ENCODE measurements at regions not wholly inside any gene's neighbourhood (a gene's known extent, or its start where the extent isn't known, plus 50 kb on each side); places are given as distances from the start of the nearest gene placed in this dataset.

- no peak for DNase-seq (ENCODE audit: low read depth)
Measured at GRCh38 chr12:39240587-39240986, 202.3 kb downstream of the KIF21A start.

DNA sequence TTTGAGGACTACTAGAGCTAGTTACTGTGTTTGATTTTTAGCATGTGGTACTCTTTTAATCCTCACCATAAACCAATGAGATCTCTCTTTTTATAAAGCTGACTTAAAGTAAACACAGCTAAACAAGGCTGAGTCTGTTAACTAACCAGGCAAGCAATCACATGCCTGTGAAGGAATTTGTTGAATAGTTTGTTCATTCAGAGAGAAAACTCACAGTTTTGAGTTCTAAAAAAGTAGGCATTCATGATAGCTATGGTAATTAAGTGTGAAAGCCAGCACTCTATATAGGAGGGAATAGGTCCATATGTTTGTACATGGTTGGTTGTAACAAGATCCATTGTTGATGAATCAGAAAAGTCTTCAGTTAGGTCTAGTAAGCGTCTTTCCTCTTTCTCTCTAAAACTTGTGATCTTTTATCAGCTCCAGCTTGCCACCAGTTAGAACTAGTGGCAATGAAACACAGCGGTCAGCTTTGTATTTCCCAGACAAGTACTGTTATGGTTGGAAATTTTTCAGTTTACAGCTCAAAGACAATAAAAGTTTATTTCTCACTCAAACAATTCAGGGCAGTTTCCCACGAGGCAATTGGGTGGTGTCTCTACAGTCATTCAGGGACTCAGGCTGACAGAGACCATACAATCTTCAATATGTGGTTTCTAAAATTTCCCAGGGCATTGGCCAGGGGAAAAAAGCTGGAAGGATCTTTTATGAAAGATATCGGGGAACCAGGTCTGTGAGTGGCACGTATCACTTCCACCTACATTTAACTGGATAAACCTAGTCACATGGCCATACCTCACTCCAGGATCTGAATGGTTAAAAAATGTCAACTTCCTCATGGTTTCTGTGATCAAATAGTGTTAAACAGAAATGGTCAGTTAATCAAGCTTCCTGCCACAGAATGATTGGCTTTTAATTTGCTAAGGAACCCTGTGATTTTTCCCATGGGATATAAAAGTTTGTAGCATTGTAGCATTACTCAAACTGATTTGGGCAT, 203.1 kb downstream of the KIF21A start:
- DNase-seq (ENCODE audit: low read depth): no peak

DNA sequence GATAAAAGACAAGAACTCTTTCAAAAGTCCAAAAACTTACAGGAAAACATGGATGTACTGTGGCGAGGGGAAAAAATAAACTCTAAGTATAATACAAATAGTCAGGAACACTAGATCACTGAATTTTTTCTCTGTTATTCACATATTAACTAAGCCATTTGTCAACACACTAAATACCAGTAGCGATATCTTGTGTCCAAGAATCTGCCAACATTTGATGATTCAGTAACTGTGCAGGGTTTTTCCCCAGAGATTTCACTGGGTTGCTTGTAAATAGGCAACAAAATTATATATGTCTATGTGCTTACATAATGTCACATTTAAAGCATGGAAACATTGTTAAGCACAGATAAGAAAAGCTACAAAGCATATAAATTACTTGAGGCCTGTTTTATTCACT, 205.9 kb downstream of the KIF21A start:
- no peak for DNase-seq (ENCODE audit: low read depth)

- no peak for DNase-seq (ENCODE audit: low read depth)
Measured at GRCh38 chr12:39235990-39236767, 206.7 kb downstream of the KIF21A start.

GRCh38 chr12:39230086-39230485, 212.8 kb downstream of the KIF21A start:
- DNase-seq (ENCODE audit: low read depth): no peak

GRCh38 chr12:39227218-39227617, 215.7 kb downstream of the KIF21A start:
- DNase-seq (ENCODE audit: low read depth): no peak

- DNase-seq (ENCODE audit: low read depth): no peak
Measured at GRCh38 chr12:39224971-39225370, 217.9 kb downstream of the KIF21A start.

DNA sequence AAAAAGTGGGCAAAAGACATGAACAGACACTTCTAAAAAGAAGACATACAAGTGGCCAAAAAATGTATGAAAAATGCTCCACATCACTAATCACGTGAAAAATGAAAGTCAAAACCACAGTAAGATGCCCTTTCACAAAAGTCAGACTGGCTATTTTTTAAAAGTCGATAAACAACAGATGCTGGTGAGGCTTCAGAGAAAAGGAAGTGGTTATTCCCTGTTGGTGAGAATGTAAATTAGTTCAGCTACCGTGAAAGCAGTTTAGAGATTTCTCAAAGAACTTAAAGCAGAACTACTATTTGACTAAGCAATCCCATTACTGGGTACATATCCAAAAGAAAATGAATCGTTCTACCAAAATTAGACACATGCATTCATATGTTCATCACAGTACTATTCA, 237.0 kb downstream of the KIF21A start:
- DNase-seq (ENCODE audit: low read depth): no peak

DNA sequence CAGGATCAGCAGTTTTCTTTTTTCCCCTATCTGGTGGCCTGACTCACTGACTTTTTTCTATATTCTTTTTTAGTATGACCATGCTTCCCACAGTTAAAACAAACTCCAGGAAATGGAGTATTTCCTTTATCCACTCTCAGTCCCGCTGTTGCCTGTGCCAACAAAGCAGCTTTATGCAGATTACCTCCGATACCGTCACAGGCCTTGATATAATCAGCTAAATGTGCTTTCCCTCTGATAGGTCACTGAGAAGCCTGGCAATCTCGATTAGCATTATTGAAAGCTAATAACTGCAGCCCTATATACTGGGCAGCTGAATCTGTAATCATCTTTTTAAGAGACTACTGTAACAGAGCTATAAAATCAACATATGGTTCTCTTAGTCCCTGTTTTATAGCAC, 243.6 kb downstream of the KIF21A start:
- DNase-seq (ENCODE audit: low read depth): no peak

DNA sequence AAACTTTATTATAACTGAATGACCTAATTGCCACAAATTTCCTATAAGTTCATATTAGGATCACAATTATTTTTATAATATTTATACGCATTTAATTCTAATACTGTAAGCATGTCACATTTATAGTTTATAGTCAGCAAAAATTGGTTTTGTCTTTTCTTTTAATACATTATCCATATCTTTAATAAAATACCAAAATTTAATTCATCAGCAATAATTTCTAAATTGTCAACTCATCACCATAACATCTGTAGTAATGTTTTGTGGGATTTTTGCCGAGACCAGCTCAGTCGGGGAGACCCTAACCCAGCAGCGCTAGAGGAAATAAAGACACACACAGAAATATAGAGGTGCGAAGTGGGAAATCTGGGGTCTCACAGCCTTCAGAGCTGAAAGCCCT, 254.2 kb downstream of the KIF21A start:
- DNase-seq (ENCODE audit: low read depth): no peak

- no peak for DNase-seq (ENCODE audit: low read depth)
Measured at GRCh38 chr12:39186744-39187143, 256.2 kb downstream of the KIF21A start.

GRCh38 chr12:39178837-39179236, 264.1 kb downstream of the KIF21A start:
- DNase-seq (ENCODE audit: low read depth): no peak

GRCh38 chr12:39176356-39176755, 266.6 kb downstream of the KIF21A start:
- no peak for DNase-seq (ENCODE audit: low read depth)

GRCh38 chr12:39173726-39174125, 268.3 kb upstream of the CPNE8 start:
- no peak for DNase-seq (ENCODE audit: low read depth)

DNA sequence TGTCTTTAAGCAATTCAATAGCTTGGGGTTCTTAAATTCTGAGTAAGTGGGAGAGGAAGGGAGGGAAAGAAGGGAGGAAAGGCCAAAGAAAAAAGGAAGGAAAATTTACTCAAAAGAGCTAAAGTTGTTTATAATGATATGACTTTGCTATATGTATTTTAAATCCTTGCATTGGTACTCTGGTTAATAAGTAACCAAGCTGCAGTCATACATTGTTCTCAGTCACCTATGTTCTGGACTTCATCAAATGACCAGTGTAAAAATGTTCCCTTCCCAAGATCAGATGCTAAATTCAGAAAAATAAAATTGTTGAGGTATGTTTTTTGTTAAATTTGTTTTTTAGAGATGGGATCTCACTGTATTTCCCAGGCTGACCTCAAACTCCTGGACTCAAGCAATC, 259.9 kb upstream of the CPNE8 start:
- DNase-seq (ENCODE audit: low read depth): no peak

- DNase-seq (ENCODE audit: low read depth): no peak
Measured at GRCh38 chr12:39161465-39162085, 256.2 kb upstream of the CPNE8 start.

DNA sequence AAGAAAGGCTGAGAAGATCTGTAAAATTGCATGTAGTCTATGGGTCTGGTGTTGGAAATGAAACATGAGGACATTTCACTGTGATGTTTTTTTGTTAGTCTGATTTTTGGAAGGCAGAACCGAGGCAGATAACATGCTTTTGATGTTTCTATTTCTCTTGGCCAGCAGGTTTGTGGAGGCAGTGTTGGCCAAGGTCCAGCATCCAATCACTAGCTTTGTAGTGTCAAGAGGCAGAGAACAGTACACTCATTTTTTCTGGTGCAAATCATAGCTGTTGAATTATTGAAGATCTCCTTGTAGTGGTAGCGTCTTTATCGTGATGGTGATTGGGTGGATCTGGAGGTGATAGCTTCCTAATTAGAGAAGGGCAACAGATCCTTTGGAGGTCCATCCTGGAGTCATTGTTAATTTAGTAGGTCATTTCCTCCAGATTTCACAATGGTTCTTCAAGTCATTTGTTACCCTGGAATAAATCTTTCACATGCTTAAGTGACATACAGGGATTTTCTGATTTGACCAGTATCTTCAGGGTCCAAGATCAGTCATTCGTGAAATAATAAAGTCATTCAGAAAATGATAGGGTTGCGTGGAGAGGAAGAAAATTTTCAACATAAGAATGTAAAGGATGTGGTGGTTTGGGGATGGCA, 252.4 kb upstream of the CPNE8 start:
- DNase-seq (ENCODE audit: low read depth): no peak

DNA sequence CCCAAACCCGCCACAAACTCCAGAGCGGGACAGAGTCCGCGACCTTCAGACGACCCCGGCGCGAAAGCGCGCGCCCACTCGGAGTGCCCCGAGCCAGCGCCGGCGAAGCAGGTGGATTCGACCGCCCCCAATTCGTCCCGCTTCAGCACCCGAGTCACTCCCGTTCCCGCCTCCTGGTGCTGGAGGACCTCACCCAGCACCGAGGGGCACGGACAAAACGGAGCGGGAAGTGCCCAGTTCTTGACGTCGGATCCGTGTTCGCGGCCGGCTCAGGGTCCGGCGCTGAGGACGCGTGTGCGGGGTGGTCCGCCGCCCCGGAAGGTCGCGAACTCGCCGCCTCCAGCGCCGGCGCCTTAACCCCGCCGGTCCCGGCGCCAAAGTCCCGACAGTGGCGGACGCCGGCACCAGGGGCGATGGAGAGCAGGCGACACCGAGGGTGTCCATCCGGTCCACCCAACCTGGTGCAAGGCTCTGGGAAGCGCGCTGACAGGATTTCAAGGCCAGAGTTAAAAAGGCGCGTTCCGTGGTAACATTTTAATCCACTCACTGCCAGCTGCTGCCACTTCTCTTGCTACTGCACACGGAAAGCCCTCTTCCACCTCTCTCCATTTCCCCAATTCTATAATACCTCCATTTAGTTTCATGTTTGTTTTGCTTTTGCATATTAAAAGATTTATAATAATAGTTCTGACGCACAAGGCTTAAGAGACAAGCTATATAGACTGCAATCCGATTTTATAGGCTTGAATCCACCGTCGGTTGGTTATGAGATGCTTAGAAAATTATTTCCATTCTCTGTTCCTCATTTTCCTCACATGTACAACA, 240.0 kb upstream of the CPNE8 start:
- no peak for DNase-seq (ENCODE audit: low read depth)

DNA sequence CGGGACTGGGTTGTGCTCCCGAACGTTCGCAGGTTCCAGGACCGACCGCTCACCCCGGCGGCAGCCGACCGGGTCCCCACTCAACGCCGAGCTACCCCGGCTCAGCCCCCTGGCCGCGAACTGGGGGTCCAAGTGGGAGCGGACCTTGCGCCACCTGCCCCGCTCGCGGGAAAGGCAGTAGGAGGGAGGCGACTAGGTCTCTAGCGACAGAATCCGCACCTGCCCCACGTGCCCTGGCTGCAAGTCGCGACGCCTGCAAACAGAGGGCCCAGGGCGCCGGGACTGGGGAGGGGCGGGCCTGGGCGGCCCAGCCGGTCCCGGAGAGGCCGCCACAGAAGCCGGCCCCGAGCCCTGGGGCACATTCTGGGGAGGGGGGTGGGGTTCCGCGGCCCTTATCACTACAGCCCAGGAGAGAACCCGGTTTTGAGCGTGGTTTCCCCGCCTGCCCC, 239.2 kb upstream of the CPNE8 start:
- no peak for DNase-seq (ENCODE audit: low read depth)

DNA sequence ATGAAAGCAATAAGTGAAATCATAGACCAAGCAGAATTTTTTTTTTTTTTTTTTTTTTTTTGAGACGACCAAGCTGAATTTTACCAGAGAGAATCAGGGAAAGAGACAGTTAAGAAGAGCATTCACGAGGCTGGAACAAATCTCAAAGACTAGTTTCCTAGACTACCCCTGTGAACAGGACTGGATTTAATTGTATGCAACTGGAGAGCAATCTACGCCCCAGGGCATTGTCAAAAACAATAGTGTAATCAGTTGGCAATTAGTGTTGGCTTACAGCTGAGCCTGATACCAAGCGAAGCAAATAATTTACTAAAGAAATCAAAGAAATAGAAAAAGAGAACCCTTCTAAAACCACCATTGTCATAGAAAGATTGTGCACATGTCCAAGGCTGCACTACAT, 232.9 kb upstream of the CPNE8 start:
- DNase-seq (ENCODE audit: low read depth): no peak

- DNase-seq (ENCODE audit: low read depth): no peak
Measured at GRCh38 chr12:39127401-39127800, 222.0 kb upstream of the CPNE8 start.

Measured in stimulated activated CD4-positive, alpha-beta T cell treated with anti-CD3 and anti-CD28 coated beads, Interleukin-2, amount 100 ng/mL, for 4 hours (primary cell).